Spleen (tissue), 7 donors: ENCODE measurements at regions not wholly inside any gene's neighbourhood (a gene's known extent, or its start where the extent isn't known, plus 50 kb on each side); places are given as distances from the start of the nearest gene placed in this dataset.

Source experiments
- POLR2A ChIP-seq, 3 donors: fragments of 450-650 bp; IDR thresholded peaks; one replicate each; pipeline ENCODE4 v1.5.1; 2017; ENCODE audit warnings: antibody characterized with exemption in 3 of 3, mild to moderate bottlenecking in 1 of 3
- POLR2AphosphoS5 ChIP-seq, 3 donors: sonication (generic); formaldehyde crosslinking; IDR thresholded peaks; one replicate each; pipeline ENCODE4 v1.5.1; 2017; ENCODE audit warnings: antibody characterized with exemption in 3 of 3
- TF ChIP-seq, protein P1 (sequence below), 11 experiments: fragments of 200-600 bp in 7 of 11; fragments of 450-650 bp in 4 of 11; sonication (generic) in 4 of 11; IDR thresholded peaks in 8 of 11; conservative IDR thresholded peaks in 3 of 11; 1 replicate in 7 of 11; 2 replicates in 4 of 11; pipeline versions ENCODE4 v1.4.0 to v1.8.0; 2016 to 2021; ENCODE audit warnings: antibody characterized with exemption in 11 of 11, inconsistent platforms in 4 of 11, mild to moderate bottlenecking in 1 of 11
- donor health status: DM: no; HTN: no; CAD: no; lungs with moderate emphysema.
- donor health status: DM: no; HTN: no; CAD: no.
- donor health status: DM: no; HTN: no; CAD: no.

- TF ChIP-seq, protein P1, sequence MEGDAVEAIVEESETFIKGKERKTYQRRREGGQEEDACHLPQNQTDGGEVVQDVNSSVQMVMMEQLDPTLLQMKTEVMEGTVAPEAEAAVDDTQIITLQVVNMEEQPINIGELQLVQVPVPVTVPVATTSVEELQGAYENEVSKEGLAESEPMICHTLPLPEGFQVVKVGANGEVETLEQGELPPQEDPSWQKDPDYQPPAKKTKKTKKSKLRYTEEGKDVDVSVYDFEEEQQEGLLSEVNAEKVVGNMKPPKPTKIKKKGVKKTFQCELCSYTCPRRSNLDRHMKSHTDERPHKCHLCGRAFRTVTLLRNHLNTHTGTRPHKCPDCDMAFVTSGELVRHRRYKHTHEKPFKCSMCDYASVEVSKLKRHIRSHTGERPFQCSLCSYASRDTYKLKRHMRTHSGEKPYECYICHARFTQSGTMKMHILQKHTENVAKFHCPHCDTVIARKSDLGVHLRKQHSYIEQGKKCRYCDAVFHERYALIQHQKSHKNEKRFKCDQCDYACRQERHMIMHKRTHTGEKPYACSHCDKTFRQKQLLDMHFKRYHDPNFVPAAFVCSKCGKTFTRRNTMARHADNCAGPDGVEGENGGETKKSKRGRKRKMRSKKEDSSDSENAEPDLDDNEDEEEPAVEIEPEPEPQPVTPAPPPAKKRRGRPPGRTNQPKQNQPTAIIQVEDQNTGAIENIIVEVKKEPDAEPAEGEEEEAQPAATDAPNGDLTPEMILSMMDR (IDR thresholded peaks at IDR 0.05 in 8 of 11, conservative IDR thresholded peaks at IDR 0.05 in 3 of 11) = no peak
- no peak for TF ChIP-seq POLR2A (IDR thresholded peaks at IDR 0.05)
- TF ChIP-seq POLR2AphosphoS5 (IDR thresholded peaks at IDR 0.05) = no peak
Observed at GRCh38 chr4:34771632-34772031, 1472.7 kb downstream of the ARAP2 start.
